ENCODE measurements at regions not wholly inside any gene's neighbourhood (a gene's known extent, or its start where the extent isn't known, plus 50 kb on each side); places are given as distances from the start of the nearest gene placed in this dataset.
"Not testable (repeated sequence)": the region's sequence is repeated elsewhere in the genome, so short reads cannot be mapped to it uniquely, and the experiment has no call there.

- DNase-seq: not testable (repeated sequence)
These were observed 51.9 kb downstream of the DIPK2A start for GRCh38 chr3:144023543-144023942.

- peak; percentile 80 for DNase-seq
These were observed 57.3 kb downstream of the DIPK2A start for GRCh38 chr3:144028798-144029411.

GRCh38 chr3:144029769-144030168 is 58.1 kb downstream of the DIPK2A start:
- no peak for DNase-seq

GRCh38 chr3:144031938-144032337 is 60.3 kb downstream of the DIPK2A start:
- no peak for DNase-seq

- DNase-seq: peak; percentile 16
These were observed 61.1 kb downstream of the DIPK2A start for GRCh38 chr3:144032531-144033239.

- DNase-seq: no peak
These were observed 61.6 kb downstream of the DIPK2A start for GRCh38 chr3:144033240-144033589.

GRCh38 chr3:144033863-144034262 is 62.2 kb downstream of the DIPK2A start:
- no peak for DNase-seq

GRCh38 chr3:144034715-144035290 is 63.2 kb downstream of the DIPK2A start:
- DNase-seq: no peak

- no peak for DNase-seq
These were observed 64.9 kb downstream of the DIPK2A start for GRCh38 chr3:144036498-144036897.

GRCh38 chr3:144039661-144040060 is 68.0 kb downstream of the DIPK2A start:
- DNase-seq: no peak

- DNase-seq: no peak
These were observed 70.4 kb downstream of the DIPK2A start for GRCh38 chr3:144041960-144042556.

GRCh38 chr3:144045766-144046165 is 74.1 kb downstream of the DIPK2A start:
- no peak for DNase-seq

GRCh38 chr3:144049374-144049773 is 77.8 kb downstream of the DIPK2A start:
- DNase-seq: no peak

GRCh38 chr3:144051211-144051610 is 79.6 kb downstream of the DIPK2A start:
- no peak for DNase-seq

- no peak for DNase-seq
These were observed 80.7 kb downstream of the DIPK2A start for GRCh38 chr3:144052275-144052674.

GRCh38 chr3:144053121-144053520 is 81.5 kb downstream of the DIPK2A start:
- no peak for DNase-seq

GRCh38 chr3:144054766-144055165 is 83.1 kb downstream of the DIPK2A start:
- DNase-seq: no peak

GRCh38 chr3:144055604-144056003 is 84.0 kb downstream of the DIPK2A start:
- DNase-seq: no peak

GRCh38 chr3:144058713-144059112 is 87.1 kb downstream of the DIPK2A start:
- no peak for DNase-seq

- DNase-seq: no peak
These were observed 87.9 kb downstream of the DIPK2A start for GRCh38 chr3:144059481-144059880.

GRCh38 chr3:144060881-144061280 is 89.3 kb downstream of the DIPK2A start:
- DNase-seq: no peak

GRCh38 chr3:144063306-144063705 is 91.7 kb downstream of the DIPK2A start:
- no peak for DNase-seq

- no peak for DNase-seq
These were observed 95.4 kb downstream of the DIPK2A start for GRCh38 chr3:144067059-144067458.

GRCh38 chr3:144073698-144074097 is 102.1 kb downstream of the DIPK2A start:
- no peak for DNase-seq
